PC-9 (cell line): ENCODE measurements at regions not wholly inside any gene's neighbourhood (a gene's known extent, or its start where the extent isn't known, plus 50 kb on each side); places are given as distances from the start of the nearest gene placed in this dataset.

ENCODE experiments used
- BruUV-seq: library from RNA; stranded (reverse); fragments of 400-500 nt; replicated peaks from 2 replicates; lab custom pipeline; 2021; lab: Mats Ljungman, UMichigan
- CTCF ChIA-PET: fragments of 300-600 bp; sonication (Branson Sonifier 250); formaldehyde crosslinking; loops from one replicate; lab custom pipeline; 2022; ENCODE audit warnings: antibody characterized with exemption; lab: Charles Lee
- POLR2A ChIA-PET: fragments of 300-600 bp; sonication (Branson Sonifier 250); formaldehyde crosslinking; loops from one replicate; lab custom pipeline; 2022; ENCODE audit warnings: antibody characterized with exemption; ENCODE audit not compliant: unreplicated experiment; lab: Charles Lee
- DNase-seq, 2 experiments: peaks; one replicate each; pipeline versions ENCODE4 v3.0.0 to v3.0.0-alpha.2; 2015 to 2022; ENCODE audit warnings: mixed read lengths in 1 of 2
- H2AFZ ChIP-seq: fragments of 200-600 bp; sonication (generic); 2 replicates; pipeline ENCODE4 v1.8.1; 2017; ENCODE audit warnings: antibody characterized with exemption
- H3F3A ChIP-seq: fragments of 200-600 bp; sonication (generic); 2 replicates; pipeline ENCODE4 v1.8.1; 2017; ENCODE audit warnings: antibody characterized with exemption, mild to moderate bottlenecking, low read depth; ENCODE audit not compliant: insufficient read depth
- H3K27ac ChIP-seq: fragments of 200-600 bp; sonication (generic); 2 replicates; pipeline ENCODE4 v1.6.1; 2016; ENCODE audit warnings: mixed run types
- H3K27me3 ChIP-seq: fragments of 200-600 bp; sonication (generic); 2 replicates; pipeline ENCODE4 v1.6.1; 2016; ENCODE audit warnings: low read depth, mixed run types; ENCODE audit not compliant: insufficient read depth
- H3K36me3 ChIP-seq: fragments of 200-600 bp; sonication (generic); 2 replicates; pipeline ENCODE4 v1.6.1; 2016; ENCODE audit warnings: low read depth, mixed run types
- H3K4me1 ChIP-seq: fragments of 200-600 bp; sonication (generic); replicated peaks from 2 replicates; pipeline ENCODE4 v1.6.1; 2016; ENCODE audit warnings: mixed run types; ENCODE audit not compliant: insufficient read depth
- H3K4me2 ChIP-seq: fragments of 200-600 bp; sonication (generic); 2 replicates; pipeline ENCODE4 v1.6.1; 2017; ENCODE audit warnings: mixed run types
- H3K4me3 ChIP-seq: fragments of 200-600 bp; sonication (generic); 2 replicates; pipeline ENCODE4 v1.6.1; 2016; ENCODE audit warnings: mixed run types
- H3K79me2 ChIP-seq: fragments of 200-600 bp; sonication (generic); 2 replicates; pipeline ENCODE4 v1.6.1; 2017; ENCODE audit warnings: low read depth, mixed run types
- H3K9me2 ChIP-seq: fragments of 200-600 bp; sonication (generic); 2 replicates; pipeline ENCODE4 v1.8.1; 2017; ENCODE audit warnings: mild to moderate bottlenecking; ENCODE audit not compliant: insufficient read depth
- H3K9me3 ChIP-seq: fragments of 200-600 bp; sonication (generic); 2 replicates; pipeline ENCODE4 v1.8.1; 2016; ENCODE audit warnings: low read depth; ENCODE audit not compliant: insufficient read depth
- H4K20me1 ChIP-seq: fragments of 200-600 bp; sonication (generic); 2 replicates; pipeline ENCODE4 v1.8.1; 2017; ENCODE audit not compliant: insufficient read depth
- CTCF ChIP-seq: fragments of 200-600 bp; sonication (generic); conservative IDR thresholded peaks from 2 replicates; pipeline ENCODE4 v1.6.1; 2017; ENCODE audit warnings: mixed run types, antibody characterized with exemption, mild to moderate bottlenecking, moderate library complexity
- EZH2 ChIP-seq: fragments of 200-600 bp; sonication (generic); IDR thresholded peaks from 2 replicates; pipeline ENCODE4 v1.8.0; 2017; ENCODE audit warnings: antibody characterized with exemption, low read depth
- intact Hi-C: fragments of 100-400 bp; cut with micrococcal nuclease; formaldehyde crosslinking; loops from one replicate; pipeline ENCODE4 v1.10.0; 2022; ENCODE audit not compliant: unreplicated experiment

GRCh38 chr14:97924922-97925613 is 1127.9 kb downstream of the VRK1 start:
- Histone ChIP-seq H3K4me3 (no peak overlapping the region), H3F3A (no peaks in the 10 kb centered on the region), H2AFZ (no peak overlapping the region), H4K20me1 (no peaks in the 10 kb centered on the region), H3K9me2 (no peaks in the 10 kb centered on the region), H3K4me1 (no peaks in the 10 kb centered on the region), H3K27me3 (no peaks in the 10 kb centered on the region), H3K9me3 (no peaks in the 10 kb centered on the region), H3K27ac (no peak overlapping the region), H3K36me3 (no peaks in the 10 kb centered on the region), H3K79me2 (no peaks in the 10 kb centered on the region), H3K4me2 (no peak overlapping the region)
- TF ChIP-seq CTCF (no peak), EZH2 (no peak)
- ChIA-PET CTCF (no interaction called here), POLR2A (no interaction called here)
- DNase-seq = no peak
- no TSS peak for BruUV-seq
- intact Hi-C loops = no loop called here

- no peak overlapping the region for H3K4me2 ChIP-seq
- no peaks in the 10 kb centered on the region for H3K4me1 ChIP-seq
- BruUV-seq = no TSS peak
- H3K36me3 ChIP-seq = no peaks in the 10 kb centered on the region
- TF ChIP-seq CTCF = no peak
- TF ChIP-seq EZH2 = no peak
- no peak overlapping the region for H2AFZ ChIP-seq
- no peak overlapping the region for H3K27ac ChIP-seq
- no peaks in the 10 kb centered on the region for H4K20me1 ChIP-seq
- no peaks in the 10 kb centered on the region for H3K79me2 ChIP-seq
- H3K27me3 ChIP-seq = no peaks in the 10 kb centered on the region
- H3K4me3 ChIP-seq = no peak overlapping the region
- no peak for DNase-seq
- H3K9me3 ChIP-seq = no peaks in the 10 kb centered on the region
- ChIA-PET CTCF (no interaction called here), POLR2A (no interaction called here)
- no peaks in the 10 kb centered on the region for H3F3A ChIP-seq
- intact Hi-C loops = no loop called here
- H3K9me2 ChIP-seq = no peaks in the 10 kb centered on the region
Measured at GRCh38 chr14:97930166-97930565, 1133.0 kb downstream of the VRK1 start.

GRCh38 chr14:97931273-97931672 is 1134.1 kb downstream of the VRK1 start:
- no peak for DNase-seq
- H3K27ac ChIP-seq = no peak overlapping the region
- CTCF ChIA-PET = no interaction called here
- POLR2A ChIA-PET = no interaction called here
- H3F3A ChIP-seq = no peaks in the 10 kb centered on the region
- TF ChIP-seq CTCF = no peak
- no peak for TF ChIP-seq EZH2
- no peaks in the 10 kb centered on the region for H4K20me1 ChIP-seq
- H3K4me3 ChIP-seq = no peak overlapping the region
- H3K79me2 ChIP-seq = no peaks in the 10 kb centered on the region
- BruUV-seq = no TSS peak
- H3K9me3 ChIP-seq = no peaks in the 10 kb centered on the region
- no peaks in the 10 kb centered on the region for H3K27me3 ChIP-seq
- no peak overlapping the region for H2AFZ ChIP-seq
- H3K36me3 ChIP-seq = no peaks in the 10 kb centered on the region
- intact Hi-C loops = no loop called here
- H3K4me2 ChIP-seq = no peak overlapping the region
- no peaks in the 10 kb centered on the region for H3K9me2 ChIP-seq
- H3K4me1 ChIP-seq = no peaks in the 10 kb centered on the region
